ENCODE measurements at regions not wholly inside any gene's neighbourhood (a gene's known extent, or its start where the extent isn't known, plus 50 kb on each side); places are given as distances from the start of the nearest gene placed in this dataset.

DNA sequence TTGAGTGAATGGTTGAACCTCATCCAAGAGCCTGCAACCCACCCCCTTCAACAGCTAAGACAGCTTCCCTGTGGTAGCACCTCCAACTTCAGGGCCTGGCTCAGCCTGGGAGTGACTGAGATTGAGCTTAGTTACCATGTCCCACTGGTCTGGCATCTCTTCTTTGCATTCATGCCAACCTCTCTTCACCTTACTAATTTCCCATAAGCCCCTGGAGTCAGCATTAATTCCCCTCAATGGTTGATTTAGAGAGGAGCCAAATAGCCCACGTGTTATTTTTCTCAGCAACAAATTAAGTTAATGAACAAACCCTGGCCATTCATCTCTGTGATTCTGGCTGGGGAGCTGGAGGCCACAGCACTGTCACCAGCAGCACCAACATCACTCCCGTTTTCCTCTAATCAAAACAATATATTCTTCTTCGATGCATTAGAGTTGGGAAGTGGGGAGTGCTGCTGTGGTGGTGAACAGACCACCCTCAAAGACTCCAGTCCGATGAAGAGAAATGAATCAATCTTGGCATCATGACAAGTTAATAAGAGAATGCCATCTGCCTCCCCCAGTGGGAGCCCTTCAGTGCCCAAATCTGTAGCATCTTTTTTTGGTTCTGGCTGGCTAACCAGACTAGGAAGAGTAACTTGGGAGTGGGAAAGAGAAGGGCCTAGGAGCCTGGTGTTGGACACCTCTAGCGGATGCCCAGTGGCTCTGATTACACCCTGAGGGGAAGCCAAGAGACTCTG, 83.2 kb upstream of the ADRA1D start:
- Mint-ChIP-seq H3K27me3 (ENCODE audit: low read depth) (peaks cover 11% of the 10 kb centered on the region), H3K4me3 (no peak overlapping the region), H3K27ac (no peak overlapping the region), H3K36me3 (ENCODE audit: low read depth) (no peaks in the 10 kb centered on the region), H3K9me3 (peaks cover 5% of the 10 kb centered on the region), H3K4me1 (peaks cover 5% of the 10 kb centered on the region)
- TF ChIP-seq, protein P1, sequence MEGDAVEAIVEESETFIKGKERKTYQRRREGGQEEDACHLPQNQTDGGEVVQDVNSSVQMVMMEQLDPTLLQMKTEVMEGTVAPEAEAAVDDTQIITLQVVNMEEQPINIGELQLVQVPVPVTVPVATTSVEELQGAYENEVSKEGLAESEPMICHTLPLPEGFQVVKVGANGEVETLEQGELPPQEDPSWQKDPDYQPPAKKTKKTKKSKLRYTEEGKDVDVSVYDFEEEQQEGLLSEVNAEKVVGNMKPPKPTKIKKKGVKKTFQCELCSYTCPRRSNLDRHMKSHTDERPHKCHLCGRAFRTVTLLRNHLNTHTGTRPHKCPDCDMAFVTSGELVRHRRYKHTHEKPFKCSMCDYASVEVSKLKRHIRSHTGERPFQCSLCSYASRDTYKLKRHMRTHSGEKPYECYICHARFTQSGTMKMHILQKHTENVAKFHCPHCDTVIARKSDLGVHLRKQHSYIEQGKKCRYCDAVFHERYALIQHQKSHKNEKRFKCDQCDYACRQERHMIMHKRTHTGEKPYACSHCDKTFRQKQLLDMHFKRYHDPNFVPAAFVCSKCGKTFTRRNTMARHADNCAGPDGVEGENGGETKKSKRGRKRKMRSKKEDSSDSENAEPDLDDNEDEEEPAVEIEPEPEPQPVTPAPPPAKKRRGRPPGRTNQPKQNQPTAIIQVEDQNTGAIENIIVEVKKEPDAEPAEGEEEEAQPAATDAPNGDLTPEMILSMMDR (IDR thresholded peaks at IDR 0.05; ENCODE audit: unreplicated experiment in 3 of 3): no peak

GRCh38 chr20:4330011-4330410, 80.9 kb upstream of the ADRA1D start:
- TF ChIP-seq, protein P1 (IDR thresholded peaks at IDR 0.05; ENCODE audit: unreplicated experiment in 3 of 3): no peak
- Mint-ChIP-seq H3K4me1 (peaks cover 5% of the 10 kb centered on the region), H3K36me3 (ENCODE audit: low read depth) (no peaks in the 10 kb centered on the region), H3K27me3 (ENCODE audit: low read depth) (peaks cover 11% of the 10 kb centered on the region), H3K27ac (no peak overlapping the region), H3K9me3 (peaks cover 5% of the 10 kb centered on the region), H3K4me3 (no peak overlapping the region)

- H3K36me3 Mint-ChIP-seq (ENCODE audit: low read depth): no peaks in the 10 kb centered on the region
- H3K4me1 Mint-ChIP-seq: peaks cover 5% of the 10 kb centered on the region
- TF ChIP-seq, protein P1 (IDR thresholded peaks at IDR 0.05; ENCODE audit: unreplicated experiment in 3 of 3): no peak
- peaks cover 5% of the 10 kb centered on the region for H3K9me3 Mint-ChIP-seq
- no peak overlapping the region for H3K27ac Mint-ChIP-seq
- no peak overlapping the region for H3K4me3 Mint-ChIP-seq
- H3K27me3 Mint-ChIP-seq (ENCODE audit: low read depth): peaks cover 11% of the 10 kb centered on the region
These were observed 80.1 kb upstream of the ADRA1D start for GRCh38 chr20:4329232-4329631.

- H3K4me1 Mint-ChIP-seq: peaks cover 2% of the 10 kb centered on the region
- no peaks in the 10 kb centered on the region for H3K36me3 Mint-ChIP-seq (ENCODE audit: low read depth)
- TF ChIP-seq, protein P1 (IDR thresholded peaks at IDR 0.05; ENCODE audit: unreplicated experiment in 3 of 3): no peak
- H3K4me3 Mint-ChIP-seq: no peak overlapping the region
- H3K27me3 Mint-ChIP-seq (ENCODE audit: low read depth): peaks cover 11% of the 10 kb centered on the region
- H3K27ac Mint-ChIP-seq: no peak overlapping the region
- H3K9me3 Mint-ChIP-seq: peaks cover 5% of the 10 kb centered on the region
These were observed 79.5 kb upstream of the ADRA1D start for GRCh38 chr20:4328541-4328940.

DNA sequence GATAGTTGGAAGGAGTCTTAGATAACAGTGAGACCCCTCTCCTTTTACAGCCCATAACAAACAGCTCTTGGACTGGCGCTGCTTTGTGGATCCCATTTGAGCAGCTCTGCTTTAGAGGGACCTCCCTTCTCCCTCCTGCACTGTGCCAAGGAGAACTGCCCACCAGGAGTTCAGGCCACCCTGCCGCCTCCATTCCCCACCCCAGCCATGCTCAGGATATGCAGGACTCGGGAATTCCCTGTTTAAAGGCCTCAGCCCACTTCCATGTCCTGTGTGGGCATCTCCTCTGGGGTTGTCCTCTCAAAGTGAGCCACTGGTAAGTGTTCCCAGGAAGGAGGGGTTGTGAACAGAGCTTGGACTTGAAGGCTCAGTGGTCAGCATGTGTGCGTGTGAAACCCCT, 78.9 kb upstream of the ADRA1D start:
- H3K4me3 Mint-ChIP-seq: no peak overlapping the region
- no peak overlapping the region for H3K27ac Mint-ChIP-seq
- H3K27me3 Mint-ChIP-seq (ENCODE audit: low read depth): peaks cover 11% of the 10 kb centered on the region
- peaks cover 5% of the 10 kb centered on the region for H3K9me3 Mint-ChIP-seq
- no peaks in the 10 kb centered on the region for H3K4me1 Mint-ChIP-seq
- TF ChIP-seq, protein P1 (IDR thresholded peaks at IDR 0.05; ENCODE audit: unreplicated experiment in 3 of 3): no peak
- no peaks in the 10 kb centered on the region for H3K36me3 Mint-ChIP-seq (ENCODE audit: low read depth)
